ENCODE measurements at regions not wholly inside any gene's neighbourhood (a gene's known extent, or its start where the extent isn't known, plus 50 kb on each side); places are given as distances from the start of the nearest gene placed in this dataset.

DNA sequence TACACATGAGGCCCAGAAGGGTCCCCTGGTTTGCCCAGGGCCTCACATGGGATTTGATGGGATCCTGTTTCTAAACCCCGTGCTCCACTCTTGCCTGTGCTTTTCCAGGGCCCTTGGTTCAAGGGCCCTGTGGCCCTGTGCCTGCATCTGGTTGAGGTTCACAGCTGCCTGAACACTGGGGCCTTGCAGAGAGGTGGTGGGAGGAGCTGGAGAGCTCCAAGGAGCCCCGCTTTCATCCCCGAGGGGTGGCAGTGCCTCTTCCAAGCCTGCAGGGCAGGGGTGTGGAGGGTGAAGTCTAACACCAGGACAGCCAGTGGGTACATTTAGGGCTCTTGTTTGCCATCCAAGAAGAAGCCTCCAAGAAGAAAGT is 82.3 kb downstream of the GLI2 start:
- H3K9me3 Mint-ChIP-seq: no peaks in the 10 kb centered on the region
- no peak for ATAC-seq
- H3K27me3 Mint-ChIP-seq (ENCODE audit: low read depth): no peaks in the 10 kb centered on the region
- no peak for DNase-seq (ENCODE audit: low spot score)
- TF ChIP-seq, protein P1, sequence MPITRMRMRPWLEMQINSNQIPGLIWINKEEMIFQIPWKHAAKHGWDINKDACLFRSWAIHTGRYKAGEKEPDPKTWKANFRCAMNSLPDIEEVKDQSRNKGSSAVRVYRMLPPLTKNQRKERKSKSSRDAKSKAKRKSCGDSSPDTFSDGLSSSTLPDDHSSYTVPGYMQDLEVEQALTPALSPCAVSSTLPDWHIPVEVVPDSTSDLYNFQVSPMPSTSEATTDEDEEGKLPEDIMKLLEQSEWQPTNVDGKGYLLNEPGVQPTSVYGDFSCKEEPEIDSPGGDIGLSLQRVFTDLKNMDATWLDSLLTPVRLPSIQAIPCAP (CRISPR knock-in tag; IDR thresholded peaks at IDR 0.05): no peak
- TF ChIP-seq, protein P2, sequence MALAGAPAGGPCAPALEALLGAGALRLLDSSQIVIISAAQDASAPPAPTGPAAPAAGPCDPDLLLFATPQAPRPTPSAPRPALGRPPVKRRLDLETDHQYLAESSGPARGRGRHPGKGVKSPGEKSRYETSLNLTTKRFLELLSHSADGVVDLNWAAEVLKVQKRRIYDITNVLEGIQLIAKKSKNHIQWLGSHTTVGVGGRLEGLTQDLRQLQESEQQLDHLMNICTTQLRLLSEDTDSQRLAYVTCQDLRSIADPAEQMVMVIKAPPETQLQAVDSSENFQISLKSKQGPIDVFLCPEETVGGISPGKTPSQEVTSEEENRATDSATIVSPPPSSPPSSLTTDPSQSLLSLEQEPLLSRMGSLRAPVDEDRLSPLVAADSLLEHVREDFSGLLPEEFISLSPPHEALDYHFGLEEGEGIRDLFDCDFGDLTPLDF (CRISPR knock-in tag; IDR thresholded peaks at IDR 0.05): no peak
- TF ChIP-seq, protein P3, sequence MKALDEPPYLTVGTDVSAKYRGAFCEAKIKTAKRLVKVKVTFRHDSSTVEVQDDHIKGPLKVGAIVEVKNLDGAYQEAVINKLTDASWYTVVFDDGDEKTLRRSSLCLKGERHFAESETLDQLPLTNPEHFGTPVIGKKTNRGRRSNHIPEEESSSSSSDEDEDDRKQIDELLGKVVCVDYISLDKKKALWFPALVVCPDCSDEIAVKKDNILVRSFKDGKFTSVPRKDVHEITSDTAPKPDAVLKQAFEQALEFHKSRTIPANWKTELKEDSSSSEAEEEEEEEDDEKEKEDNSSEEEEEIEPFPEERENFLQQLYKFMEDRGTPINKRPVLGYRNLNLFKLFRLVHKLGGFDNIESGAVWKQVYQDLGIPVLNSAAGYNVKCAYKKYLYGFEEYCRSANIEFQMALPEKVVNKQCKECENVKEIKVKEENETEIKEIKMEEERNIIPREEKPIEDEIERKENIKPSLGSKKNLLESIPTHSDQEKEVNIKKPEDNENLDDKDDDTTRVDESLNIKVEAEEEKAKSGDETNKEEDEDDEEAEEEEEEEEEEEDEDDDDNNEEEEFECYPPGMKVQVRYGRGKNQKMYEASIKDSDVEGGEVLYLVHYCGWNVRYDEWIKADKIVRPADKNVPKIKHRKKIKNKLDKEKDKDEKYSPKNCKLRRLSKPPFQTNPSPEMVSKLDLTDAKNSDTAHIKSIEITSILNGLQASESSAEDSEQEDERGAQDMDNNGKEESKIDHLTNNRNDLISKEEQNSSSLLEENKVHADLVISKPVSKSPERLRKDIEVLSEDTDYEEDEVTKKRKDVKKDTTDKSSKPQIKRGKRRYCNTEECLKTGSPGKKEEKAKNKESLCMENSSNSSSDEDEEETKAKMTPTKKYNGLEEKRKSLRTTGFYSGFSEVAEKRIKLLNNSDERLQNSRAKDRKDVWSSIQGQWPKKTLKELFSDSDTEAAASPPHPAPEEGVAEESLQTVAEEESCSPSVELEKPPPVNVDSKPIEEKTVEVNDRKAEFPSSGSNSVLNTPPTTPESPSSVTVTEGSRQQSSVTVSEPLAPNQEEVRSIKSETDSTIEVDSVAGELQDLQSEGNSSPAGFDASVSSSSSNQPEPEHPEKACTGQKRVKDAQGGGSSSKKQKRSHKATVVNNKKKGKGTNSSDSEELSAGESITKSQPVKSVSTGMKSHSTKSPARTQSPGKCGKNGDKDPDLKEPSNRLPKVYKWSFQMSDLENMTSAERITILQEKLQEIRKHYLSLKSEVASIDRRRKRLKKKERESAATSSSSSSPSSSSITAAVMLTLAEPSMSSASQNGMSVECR (CRISPR knock-in tag; IDR thresholded peaks at IDR 0.05; ENCODE audit: borderline replicate concordance): no peak
- TF ChIP-seq, protein P4, sequence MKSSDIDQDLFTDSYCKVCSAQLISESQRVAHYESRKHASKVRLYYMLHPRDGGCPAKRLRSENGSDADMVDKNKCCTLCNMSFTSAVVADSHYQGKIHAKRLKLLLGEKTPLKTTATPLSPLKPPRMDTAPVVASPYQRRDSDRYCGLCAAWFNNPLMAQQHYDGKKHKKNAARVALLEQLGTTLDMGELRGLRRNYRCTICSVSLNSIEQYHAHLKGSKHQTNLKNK (CRISPR knock-in tag; IDR thresholded peaks at IDR 0.05): no peak
- TF ChIP-seq MYBL2 (CRISPR knock-in tag; IDR thresholded peaks at IDR 0.05): no peak
- TF ChIP-seq CREM (CRISPR knock-in tag; IDR thresholded peaks at IDR 0.05): no peak
- TF ChIP-seq, protein P5, sequence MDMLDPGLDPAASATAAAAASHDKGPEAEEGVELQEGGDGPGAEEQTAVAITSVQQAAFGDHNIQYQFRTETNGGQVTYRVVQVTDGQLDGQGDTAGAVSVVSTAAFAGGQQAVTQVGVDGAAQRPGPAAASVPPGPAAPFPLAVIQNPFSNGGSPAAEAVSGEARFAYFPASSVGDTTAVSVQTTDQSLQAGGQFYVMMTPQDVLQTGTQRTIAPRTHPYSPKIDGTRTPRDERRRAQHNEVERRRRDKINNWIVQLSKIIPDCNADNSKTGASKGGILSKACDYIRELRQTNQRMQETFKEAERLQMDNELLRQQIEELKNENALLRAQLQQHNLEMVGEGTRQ (CRISPR knock-in tag; IDR thresholded peaks at IDR 0.05): no peak
- no peak for TF ChIP-seq SMAD3 (CRISPR knock-in tag; IDR thresholded peaks at IDR 0.05; ENCODE audit: borderline replicate concordance)
- no peak for TF ChIP-seq RELA (CRISPR knock-in tag; IDR thresholded peaks at IDR 0.05; ENCODE audit: borderline replicate concordance)
- CTCF ChIA-PET: interaction anchor here (1.1 to 1.3 kb wide), 2 partner anchors 17 to 82 kb away, joined by 3 to 5 read pairs; no protein-coding TSS in a partner anchor
- no peak overlapping the region for H3K27ac Mint-ChIP-seq
- POLR2A ChIA-PET: no interaction called here
- H3K4me1 Mint-ChIP-seq: peaks cover 48% of the 10 kb centered on the region
- no peaks in the 10 kb centered on the region for H3K36me3 Mint-ChIP-seq
- no peak overlapping the region for H3K4me3 Mint-ChIP-seq

DNA sequence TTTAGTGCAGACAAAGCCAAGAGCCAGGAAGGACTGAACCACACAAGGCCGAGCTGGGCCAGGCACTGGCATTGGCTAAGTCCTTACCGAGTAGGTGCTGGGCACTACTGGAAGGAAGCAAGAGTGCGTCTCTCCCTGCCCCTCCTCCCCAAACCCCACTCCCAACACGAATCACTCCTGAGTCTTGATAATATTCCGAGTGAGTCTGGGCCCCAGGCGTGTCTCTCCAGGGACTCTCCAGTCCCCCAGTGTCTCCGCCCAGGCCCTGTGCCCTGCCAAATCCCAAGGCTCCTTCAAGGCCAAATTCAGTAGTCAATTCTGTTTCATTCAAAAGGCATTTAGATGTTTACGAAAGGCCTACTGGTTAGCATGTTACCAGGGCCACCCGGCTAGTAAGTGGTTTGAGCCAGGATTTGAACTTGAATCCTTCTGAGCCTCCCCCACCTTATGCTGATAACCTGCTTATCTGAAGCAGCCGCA is 82.8 kb downstream of the GLI2 start:
- Mint-ChIP-seq H3K27ac (no peak overlapping the region; the same call in 1 of the 2 replicates), H3K27me3 (ENCODE audit: low read depth) (no peaks in the 10 kb centered on the region), H3K36me3 (no peaks in the 10 kb centered on the region), H3K4me1 (peaks cover 53% of the 10 kb centered on the region), H3K4me3 (no peak overlapping the region), H3K9me3 (no peaks in the 10 kb centered on the region)
- POLR2A ChIA-PET: no interaction called here
- TF ChIP-seq, protein P6, sequence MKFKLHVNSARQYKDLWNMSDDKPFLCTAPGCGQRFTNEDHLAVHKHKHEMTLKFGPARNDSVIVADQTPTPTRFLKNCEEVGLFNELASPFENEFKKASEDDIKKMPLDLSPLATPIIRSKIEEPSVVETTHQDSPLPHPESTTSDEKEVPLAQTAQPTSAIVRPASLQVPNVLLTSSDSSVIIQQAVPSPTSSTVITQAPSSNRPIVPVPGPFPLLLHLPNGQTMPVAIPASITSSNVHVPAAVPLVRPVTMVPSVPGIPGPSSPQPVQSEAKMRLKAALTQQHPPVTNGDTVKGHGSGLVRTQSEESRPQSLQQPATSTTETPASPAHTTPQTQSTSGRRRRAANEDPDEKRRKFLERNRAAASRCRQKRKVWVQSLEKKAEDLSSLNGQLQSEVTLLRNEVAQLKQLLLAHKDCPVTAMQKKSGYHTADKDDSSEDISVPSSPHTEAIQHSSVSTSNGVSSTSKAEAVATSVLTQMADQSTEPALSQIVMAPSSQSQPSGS (CRISPR knock-in tag; IDR thresholded peaks at IDR 0.05; ENCODE audit: borderline replicate concordance, low read depth): no peak
- CTCF ChIA-PET: interaction anchor here (1.3 kb wide), 1 partner anchor 17 kb away, joined by 3 read pairs; no protein-coding TSS in a partner anchor
- no peak for ATAC-seq
- no peak for DNase-seq (ENCODE audit: low spot score)

DNA sequence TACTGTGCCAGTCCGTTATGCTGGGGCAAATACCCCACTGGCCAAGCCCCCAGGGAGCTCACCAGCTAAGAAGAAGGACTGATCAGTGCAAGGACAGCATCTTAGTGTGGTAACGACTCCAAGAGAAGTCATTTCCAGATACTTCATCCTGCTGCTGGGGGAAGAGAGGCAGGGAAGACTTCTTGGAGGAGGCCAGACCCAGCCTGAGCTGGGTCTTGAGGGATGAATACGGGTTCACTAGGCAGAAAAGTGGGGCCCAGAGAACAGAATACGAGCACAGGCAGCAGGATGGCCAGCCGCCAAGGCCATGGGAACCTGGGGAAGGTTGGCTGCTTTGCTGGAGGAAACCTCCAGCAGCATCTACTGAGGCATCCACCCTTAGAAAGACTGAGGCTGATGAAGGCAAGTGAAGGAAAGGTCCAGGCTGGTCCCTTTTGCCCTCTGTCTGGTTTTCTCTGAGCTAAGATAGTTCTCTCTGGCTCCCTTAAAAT is 84.1 kb downstream of the GLI2 start:
- Mint-ChIP-seq H3K27me3 (ENCODE audit: low read depth) (no peaks in the 10 kb centered on the region), H3K4me3 (no peak overlapping the region), H3K27ac (no peak overlapping the region), H3K36me3 (no peaks in the 10 kb centered on the region), H3K4me1 (peaks cover 63% of the 10 kb centered on the region), H3K9me3 (no peaks in the 10 kb centered on the region)
- ATAC-seq (no peak), DNase-seq (ENCODE audit: low spot score) (no peak)
- no peak for TF ChIP-seq ELF4 (CRISPR knock-in tag; IDR thresholded peaks at IDR 0.05; ENCODE audit: low read depth)
- TF ChIP-seq TEAD4 (CRISPR knock-in tag; IDR thresholded peaks at IDR 0.05): no peak
- TF ChIP-seq, protein P2 (CRISPR knock-in tag; IDR thresholded peaks at IDR 0.05): no peak
- no peak for TF ChIP-seq NFYB (CRISPR knock-in tag; conservative IDR thresholded peaks at IDR 0.05; ENCODE audit: low read depth)
- TF ChIP-seq NFE2L1 (CRISPR knock-in tag; IDR thresholded peaks at IDR 0.05): no peak
- no peak for TF ChIP-seq JUN (CRISPR knock-in tag; IDR thresholded peaks at IDR 0.05)
- no peak for TF ChIP-seq FOXP1 (CRISPR knock-in tag; IDR thresholded peaks at IDR 0.05; ENCODE audit: borderline replicate concordance)
- TF ChIP-seq, protein P7, sequence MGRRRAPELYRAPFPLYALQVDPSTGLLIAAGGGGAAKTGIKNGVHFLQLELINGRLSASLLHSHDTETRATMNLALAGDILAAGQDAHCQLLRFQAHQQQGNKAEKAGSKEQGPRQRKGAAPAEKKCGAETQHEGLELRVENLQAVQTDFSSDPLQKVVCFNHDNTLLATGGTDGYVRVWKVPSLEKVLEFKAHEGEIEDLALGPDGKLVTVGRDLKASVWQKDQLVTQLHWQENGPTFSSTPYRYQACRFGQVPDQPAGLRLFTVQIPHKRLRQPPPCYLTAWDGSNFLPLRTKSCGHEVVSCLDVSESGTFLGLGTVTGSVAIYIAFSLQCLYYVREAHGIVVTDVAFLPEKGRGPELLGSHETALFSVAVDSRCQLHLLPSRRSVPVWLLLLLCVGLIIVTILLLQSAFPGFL (CRISPR knock-in tag; IDR thresholded peaks at IDR 0.05; ENCODE audit: borderline replicate concordance): no peak
- TF ChIP-seq TCF7 (CRISPR knock-in tag; IDR thresholded peaks at IDR 0.05; ENCODE audit: low read depth): no peak
- TF ChIP-seq MYBL2 (CRISPR knock-in tag; IDR thresholded peaks at IDR 0.05): no peak
- TF ChIP-seq IRF2 (CRISPR knock-in tag; IDR thresholded peaks at IDR 0.05; ENCODE audit: borderline replicate concordance, low read depth): no peak
- ChIA-PET CTCF (interaction anchor here (1.0 to 2.6 kb wide), 7 partner anchors 13 to 299 kb away, joined by 3 to 12 read pairs (median 5); partner anchors contain the start of gene GLI2), POLR2A (interaction anchor here (0.6 to 0.8 kb wide), 2 partner anchors 81 to 255 kb away, joined by 3 to 4 read pairs; no protein-coding TSS in a partner anchor)
